Thyroid gland (tissue), 4 donors: ENCODE measurements at regions not wholly inside any gene's neighbourhood (a gene's known extent, or its start where the extent isn't known, plus 50 kb on each side); places are given as distances from the start of the nearest gene placed in this dataset.

Source experiments
- CTCF ChIP-seq, 6 experiments: fragments of 200-600 bp in 3 of 6; fragments of 450-650 bp in 3 of 6; sonication (generic) in 3 of 6; IDR thresholded peaks; one replicate each; pipeline ENCODE4 v1.5.1; 2016 to 2019; ENCODE audit warnings: antibody characterized with exemption in 6 of 6, mild to moderate bottlenecking in 2 of 6, inconsistent platforms in 1 of 6, moderate library complexity in 1 of 6
- POLR2A ChIP-seq, 2 donors: fragments of 450-650 bp; IDR thresholded peaks; one replicate each; pipeline ENCODE4 v1.6.1; 2017; ENCODE audit warnings: antibody characterized with exemption in 2 of 2, mild to moderate bottlenecking in 2 of 2, moderate library complexity in 1 of 2

- no peak for TF ChIP-seq POLR2A (IDR thresholded peaks at IDR 0.05)
- TF ChIP-seq CTCF (IDR thresholded peaks at IDR 0.05): no peak
Measured at GRCh38 chr18:68219872-68220271, 495.0 kb downstream of the TMX3 start.
